ENCODE measurements at regions not wholly inside any gene's neighbourhood (a gene's known extent, or its start where the extent isn't known, plus 50 kb on each side); places are given as distances from the start of the nearest gene placed in this dataset.

DNA sequence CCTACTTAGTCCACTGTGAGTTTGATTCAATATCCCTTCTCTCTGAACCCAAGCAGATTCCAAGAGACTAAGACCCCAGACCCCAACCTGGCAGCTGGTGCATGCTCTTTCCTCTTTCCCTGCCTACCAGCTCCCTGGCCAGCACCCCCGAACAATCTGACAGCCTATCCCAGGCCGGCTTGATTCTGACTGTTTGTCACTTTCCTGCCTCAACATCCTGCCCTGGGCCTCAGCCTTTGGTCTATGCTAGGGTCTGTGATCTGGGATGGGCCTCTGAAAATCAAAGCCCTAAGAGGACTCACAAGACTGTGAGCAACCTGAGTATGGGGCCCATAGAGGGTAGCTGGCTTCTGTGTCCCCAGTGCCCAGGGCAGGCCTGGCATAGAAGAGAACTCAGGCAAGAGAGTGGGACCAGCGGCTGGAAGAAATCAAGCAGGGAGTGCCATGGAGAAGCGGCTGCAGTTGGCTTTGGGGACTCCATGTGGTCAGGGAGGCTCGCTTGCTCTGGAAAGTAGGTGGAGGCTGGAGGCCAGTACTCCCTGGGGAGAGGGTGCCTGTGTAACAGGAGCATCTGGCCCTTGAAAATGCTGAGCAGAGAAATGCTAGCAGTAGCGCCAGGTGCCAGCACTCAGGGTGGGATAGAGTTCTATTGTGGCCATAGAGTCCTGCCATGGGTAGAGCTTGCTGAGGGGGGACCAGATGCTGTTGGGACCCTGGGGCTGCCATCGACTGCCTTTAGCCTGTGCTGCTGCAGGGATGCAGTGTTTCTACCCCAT lies 343.9 kb downstream of the DYSF start:
- DNase-seq (ENCODE audit: low read depth, low spot score) (no peak), ATAC-seq (no peak)
- Histone ChIP-seq H3K27ac (ENCODE audit: low read length) (no peak overlapping the region), H3K4me1 (ENCODE audit: control insufficient read depth, insufficient read depth, low read length) (peaks cover 27% of the 10 kb centered on the region), H3K4me3 (ENCODE audit: low read depth in 2 of 2, low read length in 2 of 2) (no peak overlapping the region), H3K36me3 (ENCODE audit: control insufficient read depth, insufficient read depth, low read length) (no peaks in the 10 kb centered on the region), H3K9me3 (ENCODE audit: control insufficient read depth, insufficient read depth, low read depth, low read length) (no peaks in the 10 kb centered on the region), H3K27me3 (ENCODE audit: control insufficient read depth, insufficient read depth, low read length) (no peaks in the 10 kb centered on the region)
- CTCF ChIA-PET: interaction anchor here (0.6 kb wide), 1 partner anchor 785 kb away, joined by 3 read pairs; no protein-coding TSS in a partner anchor
- no peak for TF ChIP-seq TCF7L2 (IDR thresholded peaks at IDR 0.05; ENCODE audit: low read depth, low read length)
- no peak for TF ChIP-seq SIN3A (IDR thresholded peaks at IDR 0.05; ENCODE audit: borderline replicate concordance, insufficient read depth, low read depth, low read length)
- no peak for TF ChIP-seq POLR2AphosphoS5 (IDR thresholded peaks at IDR 0.05; ENCODE audit: low read depth, low read length)
- TF ChIP-seq, protein P1, sequence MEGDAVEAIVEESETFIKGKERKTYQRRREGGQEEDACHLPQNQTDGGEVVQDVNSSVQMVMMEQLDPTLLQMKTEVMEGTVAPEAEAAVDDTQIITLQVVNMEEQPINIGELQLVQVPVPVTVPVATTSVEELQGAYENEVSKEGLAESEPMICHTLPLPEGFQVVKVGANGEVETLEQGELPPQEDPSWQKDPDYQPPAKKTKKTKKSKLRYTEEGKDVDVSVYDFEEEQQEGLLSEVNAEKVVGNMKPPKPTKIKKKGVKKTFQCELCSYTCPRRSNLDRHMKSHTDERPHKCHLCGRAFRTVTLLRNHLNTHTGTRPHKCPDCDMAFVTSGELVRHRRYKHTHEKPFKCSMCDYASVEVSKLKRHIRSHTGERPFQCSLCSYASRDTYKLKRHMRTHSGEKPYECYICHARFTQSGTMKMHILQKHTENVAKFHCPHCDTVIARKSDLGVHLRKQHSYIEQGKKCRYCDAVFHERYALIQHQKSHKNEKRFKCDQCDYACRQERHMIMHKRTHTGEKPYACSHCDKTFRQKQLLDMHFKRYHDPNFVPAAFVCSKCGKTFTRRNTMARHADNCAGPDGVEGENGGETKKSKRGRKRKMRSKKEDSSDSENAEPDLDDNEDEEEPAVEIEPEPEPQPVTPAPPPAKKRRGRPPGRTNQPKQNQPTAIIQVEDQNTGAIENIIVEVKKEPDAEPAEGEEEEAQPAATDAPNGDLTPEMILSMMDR (IDR thresholded peaks at IDR 0.05): no peak
- TF ChIP-seq REST (IDR thresholded peaks at IDR 0.05; ENCODE audit: insufficient read depth in 1 of 2, low read depth in 2 of 2, low read length in 1 of 2): no peak
- in situ Hi-C loops (cut with HindIII; ENCODE audit: low pct_unique_long_range_greater_than_20kb, low sequenced_read_pairs) (no loop called here), intact Hi-C loops (cut with micrococcal nuclease; ENCODE audit: unreplicated experiment) (loop anchor here (1.0 kb wide), 1 partner anchor 16 kb away; no protein-coding TSS in a partner anchor)
- POLR2A ChIA-PET: no interaction called here
- BruUV-seq (replicated peaks): no TSS peak

DNA sequence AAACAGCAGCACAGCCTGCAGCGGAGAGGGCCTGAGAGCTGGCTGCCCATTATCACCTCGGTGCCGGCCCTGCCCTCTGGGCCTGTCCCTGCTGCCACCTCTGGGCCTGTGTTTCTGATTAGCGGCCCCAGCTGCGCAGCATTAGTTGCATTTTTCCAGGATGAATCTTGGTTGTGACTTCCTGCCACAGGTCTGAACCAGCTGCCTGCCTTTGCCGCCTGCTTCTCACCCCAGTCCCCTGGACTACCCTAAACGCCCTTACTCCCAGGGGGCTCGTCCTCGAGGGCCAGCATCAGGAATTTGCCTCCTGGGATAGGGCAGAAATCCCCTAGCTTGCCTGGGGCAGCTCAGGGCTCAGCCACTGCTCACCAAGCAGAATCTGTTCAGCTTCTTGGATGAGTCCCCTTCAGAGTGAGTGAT lies 342.8 kb downstream of the DYSF start:
- H3K4me1 ChIP-seq (ENCODE audit: control insufficient read depth, insufficient read depth, low read length): peaks cover 27% of the 10 kb centered on the region
- DNase-seq (ENCODE audit: low read depth, low spot score) (no peak), ATAC-seq (peak; percentile 76)
- H3K36me3 ChIP-seq (ENCODE audit: control insufficient read depth, insufficient read depth, low read length): no peaks in the 10 kb centered on the region
- BruUV-seq (replicated peaks): no TSS peak
- POLR2A ChIA-PET: no interaction called here
- no peaks in the 10 kb centered on the region for H3K27me3 ChIP-seq (ENCODE audit: control insufficient read depth, insufficient read depth, low read length)
- no peak overlapping the region for H3K4me3 ChIP-seq (ENCODE audit: low read depth in 2 of 2, low read length in 2 of 2)
- intact Hi-C loops (cut with micrococcal nuclease; ENCODE audit: unreplicated experiment): no loop called here
- H3K27ac ChIP-seq (ENCODE audit: low read length): peak overlapping the region; percentile 66
- TF ChIP-seq TCF7L2 (IDR thresholded peaks at IDR 0.05; ENCODE audit: low read depth, low read length): no peak
- TF ChIP-seq SIN3A (IDR thresholded peaks at IDR 0.05; ENCODE audit: borderline replicate concordance, insufficient read depth, low read depth, low read length): no peak
- in situ Hi-C loops (cut with HindIII; ENCODE audit: low pct_unique_long_range_greater_than_20kb, low sequenced_read_pairs): no loop called here
- H3K9me3 ChIP-seq (ENCODE audit: control insufficient read depth, insufficient read depth, low read depth, low read length): no peaks in the 10 kb centered on the region
- CTCF ChIA-PET: interaction anchor here (0.8 kb wide), 1 partner anchor 354 kb away, joined by 4 read pairs; no protein-coding TSS in a partner anchor

DNA sequence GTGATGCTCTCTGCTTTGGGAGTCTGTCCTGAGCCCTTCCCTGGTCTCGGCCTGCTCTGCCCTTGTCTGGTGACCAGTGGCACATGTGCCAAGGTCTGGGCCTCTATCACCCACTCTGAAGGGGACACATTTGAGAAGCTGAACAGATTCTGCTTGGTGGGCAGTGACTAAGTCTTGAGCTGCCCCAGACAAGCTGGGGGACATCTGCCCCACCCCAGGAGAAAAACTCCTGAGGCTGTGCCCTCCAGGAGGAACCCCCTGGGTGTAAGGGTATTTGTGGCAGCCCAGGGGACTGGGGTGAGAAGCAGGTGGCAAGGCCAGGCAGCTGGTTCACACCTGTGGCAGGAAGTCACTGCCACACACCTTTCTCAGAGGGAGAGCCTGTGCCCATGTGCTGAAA lies 342.1 kb downstream of the DYSF start:
- H3K27ac ChIP-seq (ENCODE audit: low read length): peak overlapping the region; percentile 66; the same call in 1 of the 2 replicates
- ATAC-seq (no peak), DNase-seq (ENCODE audit: low read depth, low spot score) (no peak)
- no peaks in the 10 kb centered on the region for H3K27me3 ChIP-seq (ENCODE audit: control insufficient read depth, insufficient read depth, low read length)
- no TSS peak for BruUV-seq (replicated peaks)
- intact Hi-C loops (cut with micrococcal nuclease; ENCODE audit: unreplicated experiment) (no loop called here), in situ Hi-C loops (cut with HindIII; ENCODE audit: low pct_unique_long_range_greater_than_20kb, low sequenced_read_pairs) (no loop called here)
- POLR2A ChIA-PET: interaction anchor here (1.1 kb wide), 1 partner anchor 15 kb away, joined by 7 read pairs; no protein-coding TSS in a partner anchor
- no peaks in the 10 kb centered on the region for H3K9me3 ChIP-seq (ENCODE audit: control insufficient read depth, insufficient read depth, low read depth, low read length)
- CTCF ChIA-PET: interaction anchor here (1.3 kb wide), 1 partner anchor 129 kb away, joined by 4 read pairs; no protein-coding TSS in a partner anchor
- TF ChIP-seq TCF7L2 (IDR thresholded peaks at IDR 0.05; ENCODE audit: low read depth, low read length): no peak
- TF ChIP-seq, protein P1 (IDR thresholded peaks at IDR 0.05): no peak
- TF ChIP-seq SIN3A (IDR thresholded peaks at IDR 0.05; ENCODE audit: borderline replicate concordance, insufficient read depth, low read depth, low read length): no peak
- no peak for TF ChIP-seq POLR2AphosphoS5 (IDR thresholded peaks at IDR 0.05; ENCODE audit: low read depth, low read length)
- no peak overlapping the region for H3K4me3 ChIP-seq (ENCODE audit: low read depth in 2 of 2, low read length in 2 of 2)
- H3K36me3 ChIP-seq (ENCODE audit: control insufficient read depth, insufficient read depth, low read length): no peaks in the 10 kb centered on the region
- peaks cover 27% of the 10 kb centered on the region for H3K4me1 ChIP-seq (ENCODE audit: control insufficient read depth, insufficient read depth, low read length)
